HCT116 (cell line): ENCODE measurements at regions not wholly inside any gene's neighbourhood (a gene's known extent, or its start where the extent isn't known, plus 50 kb on each side); places are given as distances from the start of the nearest gene placed in this dataset.

Source experiments
- ATAC-seq: fragments of 200-7000 bp; cut with Tn5 transposase; 2 replicates; pipeline ENCODE4 v1.9.1; 2020; ENCODE audit warnings: mild to moderate bottlenecking, moderate library complexity
- BruUV-seq: library from RNA; stranded (reverse); fragments of 400-500 nt; replicated peaks from 2 replicates; lab custom pipeline; 2021; lab: Mats Ljungman, UMichigan
- CTCF ChIA-PET: fragments of 300-600 bp; sonication (Branson Sonifier 250); formaldehyde crosslinking; loops from one replicate; lab custom pipeline; 2021; ENCODE audit warnings: antibody characterized with exemption; lab: Charles Lee
- POLR2A ChIA-PET: fragments of 300-600, 350-600 bp; sonication (Branson Sonifier 250); formaldehyde crosslinking; loops from one replicate; lab custom pipeline; 2021; ENCODE audit warnings: antibody characterized with exemption; lab: Charles Lee
- RAD21 ChIA-PET, 2 experiments: fragments of 300-600 bp; sonication (Branson Sonifier 250); formaldehyde crosslinking; loops; one replicate each; lab custom pipeline; 2023; ENCODE audit warnings: low total read pairs in 2 of 2; ENCODE audit not compliant: uncharacterized antibody in 2 of 2, unreplicated experiment in 2 of 2, low non-redundant PET in 1 of 2; lab: Charles Lee
- DNase-seq: peaks from one replicate; pipeline ENCODE4 v3.0.0-alpha.2; 2010; ENCODE audit warnings: low read depth, low spot score
- H2AFZ ChIP-seq: fragments of 200-600 bp; shearing (Covaris generic), sonication (generic); 2 replicates; pipeline ENCODE4 v1.6.1; 2017; ENCODE audit warnings: low read depth, mixed run types, mixed read lengths, antibody characterized with exemption, low read length; ENCODE audit not compliant: poor library complexity, severe bottlenecking
- H3K27ac ChIP-seq: 2 replicates; pipeline ENCODE4 v1.5.1; 2012; ENCODE audit warnings: low read depth, low read length
- H3K27me3 ChIP-seq: fragments of 200-600 bp; sonication (generic); 2 replicates; pipeline ENCODE4 v1.6.1; 2016; ENCODE audit warnings: mixed run types, low read length, mixed read lengths; ENCODE audit not compliant: insufficient read depth
- H3K36me3 ChIP-seq, 2 experiments: fragments of 200-500 bp in 1 of 2; fragments of 200-600 bp in 1 of 2; sonication (Bioruptor generic) in 1 of 2; sonication (generic) in 1 of 2; 2 replicates each; pipeline versions ENCODE4 v1.5.1 to v1.6.1; 2014 to 2016; ENCODE audit warnings: low read length in 2 of 2, inconsistent platforms in 1 of 2, mixed read lengths in 1 of 2, mixed run types in 1 of 2; ENCODE audit not compliant: insufficient read depth in 2 of 2, control insufficient read depth in 1 of 2
- H3K4me1 ChIP-seq, 2 experiments: fragments of 200-600 bp in 1 of 2; sonication (generic) in 1 of 2; 2 replicates each; pipeline versions ENCODE4 v1.5.1 to v1.6.1; 2012 to 2017; ENCODE audit warnings: low read length in 2 of 2, inconsistent platforms in 1 of 2, mild to moderate bottlenecking in 1 of 2, mixed read lengths in 1 of 2, mixed run types in 1 of 2, moderate library complexity in 1 of 2; ENCODE audit not compliant: insufficient read depth in 2 of 2, control insufficient read depth in 1 of 2
- H3K4me2 ChIP-seq: fragments of 200-600 bp; sonication (generic); 2 replicates; pipeline ENCODE4 v1.6.1; 2017; ENCODE audit warnings: mixed run types, low read length, mixed read lengths
- H3K4me3 ChIP-seq, 2 experiments: fragments of 200-600 bp in 1 of 2; sonication (generic) in 1 of 2; replicated peaks in 1 of 2; 2 replicates each; pipeline ENCODE4 v1.5.1; 2011 to 2016; ENCODE audit warnings: low read length in 2 of 2, control low read depth in 1 of 2, low read depth in 1 of 2, mild to moderate bottlenecking in 1 of 2, mixed read lengths in 1 of 2, mixed run types in 1 of 2
- H3K79me2 ChIP-seq: fragments of 200-600 bp; sonication (generic); 2 replicates; pipeline ENCODE4 v1.6.1; 2017; ENCODE audit warnings: mild to moderate bottlenecking, mixed run types, low read length, moderate library complexity, mixed read lengths; ENCODE audit not compliant: insufficient read depth
- H3K9ac ChIP-seq: fragments of 200-600 bp; sonication (generic); 2 replicates; pipeline ENCODE4 v1.6.1; 2016; ENCODE audit warnings: low read length, mixed read lengths
- H3K9me2 ChIP-seq: fragments of 200-600 bp; sonication (generic), shearing (Covaris generic); 2 replicates; pipeline ENCODE4 v1.6.1; 2017; ENCODE audit warnings: mixed run types, mild to moderate bottlenecking, moderate library complexity; ENCODE audit not compliant: insufficient read depth
- H3K9me3 ChIP-seq, 2 experiments: fragments of 200-500 bp in 1 of 2; fragments of 200-600 bp in 1 of 2; sonication (Bioruptor generic) in 1 of 2; sonication (generic) in 1 of 2; 2 replicates each; pipeline ENCODE4 v1.6.1; 2014 to 2017; ENCODE audit warnings: low read length in 2 of 2, mixed read lengths in 2 of 2, inconsistent platforms in 1 of 2, low read depth in 1 of 2, mild to moderate bottlenecking in 1 of 2, mixed run types in 1 of 2, moderate library complexity in 1 of 2; ENCODE audit not compliant: control insufficient read depth in 1 of 2, insufficient read depth in 1 of 2
- H4K20me1 ChIP-seq: fragments of 200-600 bp; sonication (generic), shearing (Covaris generic); 2 replicates; pipeline ENCODE4 v1.6.1; 2017; ENCODE audit warnings: mixed run types, mild to moderate bottlenecking, moderate library complexity; ENCODE audit not compliant: insufficient read depth
- CBX3 ChIP-seq: IDR thresholded peaks from 2 replicates; pipeline ENCODE4 v1.6.1; 2012; ENCODE audit warnings: low read depth
- CEBPB ChIP-seq: IDR thresholded peaks from 2 replicates; pipeline ENCODE4 v1.6.1; 2012; ENCODE audit warnings: low read depth
- EGR1 ChIP-seq: IDR thresholded peaks from 2 replicates; pipeline ENCODE4 v1.6.1; 2012; ENCODE audit warnings: low read depth
- ELF1 ChIP-seq: IDR thresholded peaks from 2 replicates; pipeline ENCODE4 v1.6.1; 2012; ENCODE audit warnings: low read depth, borderline replicate concordance
- EZH2 ChIP-seq: fragments of 200-600 bp; sonication (generic); IDR thresholded peaks from 2 replicates; pipeline ENCODE4 v1.6.1; 2017; ENCODE audit warnings: antibody characterized with exemption, mixed run types
- EZH2phosphoT487 ChIP-seq: fragments of 200-600 bp; IDR thresholded peaks from 2 replicates; pipeline ENCODE4 v1.6.1; 2018; ENCODE audit warnings: antibody characterized with exemption, borderline replicate concordance
- FOSL1 ChIP-seq: IDR thresholded peaks from 2 replicates; pipeline ENCODE4 v1.6.1; 2012; ENCODE audit warnings: low read depth
- JUND ChIP-seq: IDR thresholded peaks from 2 replicates; pipeline ENCODE4 v1.6.1; 2012
- POLR2A ChIP-seq: IDR thresholded peaks from 2 replicates; pipeline ENCODE4 v1.7.0; 2011; ENCODE audit warnings: borderline replicate concordance; ENCODE audit not compliant: insufficient read depth, insufficient read length; ENCODE audit errors: extremely low read depth
- POLR2AphosphoS5 ChIP-seq: IDR thresholded peaks from 2 replicates; pipeline ENCODE4 v1.6.1; 2011; ENCODE audit warnings: mild to moderate bottlenecking, low read depth, low read length, moderate library complexity
- SP1 ChIP-seq: IDR thresholded peaks from 2 replicates; pipeline ENCODE4 v1.6.1; 2012; ENCODE audit warnings: low read depth
- TCF7L2 ChIP-seq: IDR thresholded peaks from 2 replicates; pipeline ENCODE4 v1.7.0; 2011; ENCODE audit warnings: borderline replicate concordance, inconsistent platforms; ENCODE audit not compliant: insufficient read depth, insufficient read length; ENCODE audit errors: extremely low read depth
- YY1 ChIP-seq: IDR thresholded peaks from 2 replicates; pipeline ENCODE4 v1.6.1; 2011; ENCODE audit warnings: low read length, low read depth, moderate library complexity, mild to moderate bottlenecking; ENCODE audit not compliant: insufficient replicate concordance; ENCODE audit errors: extremely low read depth
- ZFX ChIP-seq: fragments of 450-650 bp; IDR thresholded peaks from 2 replicates; pipeline ENCODE4 v1.6.1; 2017
- ZNF274 ChIP-seq: fragments of 200-500 bp; sonication (Bioruptor generic); IDR thresholded peaks from 2 replicates; pipeline ENCODE4 v1.6.1; 2014; ENCODE audit warnings: mild to moderate bottlenecking, low read depth, low read length, inconsistent platforms
- intact Hi-C: fragments of 100-400 bp; cut with micrococcal nuclease; formaldehyde crosslinking; loops from 2 replicates; pipeline ENCODE4 v1.10.0; 2022
- TF ChIP-seq, protein P1 (sequence below): IDR thresholded peaks from 2 replicates; pipeline ENCODE4 v1.6.1; 2012
- TF ChIP-seq, protein P2 (sequence below): IDR thresholded peaks from 2 replicates; pipeline ENCODE4 v1.6.1; 2011; ENCODE audit warnings: mild to moderate bottlenecking, low read length, moderate library complexity; ENCODE audit not compliant: insufficient replicate concordance; ENCODE audit errors: extremely low read depth

DNA sequence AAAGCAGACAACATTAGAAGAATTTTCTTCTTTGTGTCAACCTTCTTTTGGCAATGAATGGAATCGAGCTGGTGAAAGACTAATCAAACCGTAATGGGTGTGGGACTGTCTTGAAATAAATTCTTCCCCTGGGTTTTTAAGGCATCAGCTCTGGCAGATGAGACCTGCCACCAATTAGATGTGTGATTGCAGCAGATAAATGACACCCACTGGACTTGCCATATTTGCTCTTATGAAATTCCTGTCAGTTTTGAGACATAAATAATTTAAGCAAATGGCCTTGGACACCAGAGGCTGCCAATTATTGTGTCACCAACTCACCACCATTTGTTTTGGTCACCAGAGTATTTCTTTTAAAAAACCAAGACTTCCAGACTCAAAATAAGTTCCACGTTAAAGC lies 135.9 kb upstream of the RGMB start:
- no peak overlapping the region for H3K9ac ChIP-seq
- ChIA-PET POLR2A (no interaction called here), RAD21 (no interaction called here)
- no peaks in the 10 kb centered on the region for H3K27me3 ChIP-seq
- H3K9me3 ChIP-seq, result no peaks in the 10 kb centered on the region
- H4K20me1 ChIP-seq, result no peaks in the 10 kb centered on the region
- H3K9me2 ChIP-seq, result no peaks in the 10 kb centered on the region
- no peaks in the 10 kb centered on the region for H3K4me1 ChIP-seq
- intact Hi-C loops, result no loop called here
- no peak overlapping the region for H3K4me2 ChIP-seq
- TF ChIP-seq EZH2, result no peak
- TF ChIP-seq CBX3, result no peak
- no peak for TF ChIP-seq ZNF274
- TF ChIP-seq, protein P1, sequence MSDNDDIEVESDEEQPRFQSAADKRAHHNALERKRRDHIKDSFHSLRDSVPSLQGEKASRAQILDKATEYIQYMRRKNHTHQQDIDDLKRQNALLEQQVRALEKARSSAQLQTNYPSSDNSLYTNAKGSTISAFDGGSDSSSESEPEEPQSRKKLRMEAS, result no peak
- no peak for TF ChIP-seq JUND
- TF ChIP-seq POLR2AphosphoS5, result no peak
- TF ChIP-seq, protein P2, sequence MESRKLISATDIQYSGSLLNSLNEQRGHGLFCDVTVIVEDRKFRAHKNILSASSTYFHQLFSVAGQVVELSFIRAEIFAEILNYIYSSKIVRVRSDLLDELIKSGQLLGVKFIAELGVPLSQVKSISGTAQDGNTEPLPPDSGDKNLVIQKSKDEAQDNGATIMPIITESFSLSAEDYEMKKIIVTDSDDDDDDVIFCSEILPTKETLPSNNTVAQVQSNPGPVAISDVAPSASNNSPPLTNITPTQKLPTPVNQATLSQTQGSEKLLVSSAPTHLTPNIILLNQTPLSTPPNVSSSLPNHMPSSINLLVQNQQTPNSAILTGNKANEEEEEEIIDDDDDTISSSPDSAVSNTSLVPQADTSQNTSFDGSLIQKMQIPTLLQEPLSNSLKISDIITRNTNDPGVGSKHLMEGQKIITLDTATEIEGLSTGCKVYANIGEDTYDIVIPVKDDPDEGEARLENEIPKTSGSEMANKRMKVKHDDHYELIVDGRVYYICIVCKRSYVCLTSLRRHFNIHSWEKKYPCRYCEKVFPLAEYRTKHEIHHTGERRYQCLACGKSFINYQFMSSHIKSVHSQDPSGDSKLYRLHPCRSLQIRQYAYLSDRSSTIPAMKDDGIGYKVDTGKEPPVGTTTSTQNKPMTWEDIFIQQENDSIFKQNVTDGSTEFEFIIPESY, result no peak
- TF ChIP-seq CEBPB, result no peak
- TF ChIP-seq, all 23 proteins: peak for 0
- Histone ChIP-seq H3K79me2 (no peaks in the 10 kb centered on the region), H3K4me3 (no peak overlapping the region), H2AFZ (no peak overlapping the region), H3K36me3 (no peaks in the 10 kb centered on the region), H3K27ac (no peak overlapping the region)
- CTCF ChIA-PET, result no interaction called here
- no peak for DNase-seq
- no TSS peak for BruUV-seq
- no peak for ATAC-seq

DNA sequence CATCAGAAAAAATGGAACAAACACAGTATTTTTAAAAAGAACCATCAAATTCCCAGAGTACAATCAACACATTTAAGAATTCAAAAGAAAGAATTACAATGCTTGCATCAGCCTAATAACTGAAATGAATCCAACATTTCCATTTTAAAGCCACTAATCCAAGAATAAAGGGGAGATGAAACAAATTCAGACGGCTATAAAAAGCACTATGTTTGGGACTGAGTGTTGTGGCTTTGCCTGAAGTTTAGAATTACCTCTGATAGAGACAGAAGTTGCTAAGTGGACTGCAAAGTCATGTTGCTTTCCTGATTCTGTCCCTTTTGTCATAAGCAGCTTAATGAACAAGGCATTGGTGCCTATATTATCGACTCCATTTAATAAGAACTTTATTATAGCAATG lies 135.4 kb upstream of the RGMB start:
- Histone ChIP-seq H4K20me1 (no peaks in the 10 kb centered on the region), H3K27ac (no peak overlapping the region), H3K4me2 (no peak overlapping the region), H2AFZ (no peak overlapping the region), H3K27me3 (no peaks in the 10 kb centered on the region), H3K79me2 (no peaks in the 10 kb centered on the region), H3K36me3 (no peaks in the 10 kb centered on the region), H3K9me2 (no peaks in the 10 kb centered on the region), H3K9ac (no peak overlapping the region), H3K4me3 (no peak overlapping the region), H3K9me3 (no peaks in the 10 kb centered on the region), H3K4me1 (no peaks in the 10 kb centered on the region)
- ChIA-PET CTCF (no interaction called here), POLR2A (no interaction called here), RAD21 (no interaction called here)
- no peak for TF ChIP-seq EGR1
- TF ChIP-seq SP1, result no peak
- no peak for TF ChIP-seq YY1
- TF ChIP-seq ELF1, result no peak
- TF ChIP-seq TCF7L2, result no peak
- no peak for TF ChIP-seq EZH2phosphoT487
- no peak for TF ChIP-seq FOSL1
- TF ChIP-seq JUND, result no peak
- no peak for TF ChIP-seq CEBPB
- TF ChIP-seq, protein P1, result no peak
- no peak for TF ChIP-seq ZFX
- TF ChIP-seq CBX3, result no peak
- TF ChIP-seq POLR2A, result no peak
- no peak for TF ChIP-seq ZNF274
- no peak for ATAC-seq
- intact Hi-C loops, result no loop called here
- no peak for DNase-seq
- BruUV-seq, result no TSS peak
